ENCODE measurements at regions not wholly inside any gene's neighbourhood (a gene's known extent, or its start where the extent isn't known, plus 50 kb on each side); places are given as distances from the start of the nearest gene placed in this dataset.

DNA sequence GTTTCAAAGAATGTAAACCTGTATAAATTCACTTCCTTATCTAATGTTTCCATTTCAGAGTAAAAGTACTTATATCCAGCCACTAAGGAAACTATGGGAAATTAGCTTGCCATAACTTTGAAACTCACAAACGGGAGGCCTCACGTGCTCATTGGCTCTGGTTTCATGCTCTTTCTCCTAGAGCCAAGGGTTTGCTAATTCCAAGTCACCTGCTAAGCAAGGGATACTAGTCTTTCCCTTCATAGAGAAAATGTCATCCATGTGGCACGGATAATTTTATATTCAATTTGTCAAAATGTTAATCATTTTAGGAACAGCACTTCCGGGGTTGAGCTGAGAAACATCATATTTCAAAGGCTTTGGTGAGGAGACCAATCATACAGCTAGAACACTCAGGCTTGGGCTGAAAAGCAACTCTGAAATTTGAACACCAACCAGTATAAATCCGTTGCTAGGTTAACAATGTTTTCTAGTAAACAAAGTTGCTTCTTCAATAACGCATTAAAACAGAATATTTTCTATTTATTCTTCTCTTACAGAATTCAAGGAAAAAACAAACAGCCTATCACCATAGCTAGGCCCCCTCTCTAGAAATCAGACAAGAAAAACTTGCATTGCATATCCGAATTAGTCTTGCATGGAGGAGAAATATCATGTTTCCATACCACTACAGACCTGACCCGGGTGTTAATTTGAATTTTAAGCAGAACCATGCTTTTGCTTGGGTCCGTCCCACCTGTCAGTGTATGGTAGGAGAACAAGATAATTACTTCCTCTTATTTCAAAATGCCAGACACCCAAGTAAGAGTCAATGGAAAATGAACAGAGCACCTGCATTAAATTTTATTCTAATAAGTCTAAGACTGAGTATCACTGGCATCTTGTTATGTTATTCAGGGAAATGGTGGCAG lies 196.1 kb upstream of the ESRRG start:
- TF ChIP-seq CTCF (IDR thresholded peaks at IDR 0.05) (no peak), EP300 (IDR thresholded peaks at IDR 0.05; ENCODE audit: low read depth) (no peak), POLR2AphosphoS5 (IDR thresholded peaks at IDR 0.05) (no peak), POLR2A (IDR thresholded peaks at IDR 0.05) (no peak)
